CD4-positive, alpha-beta memory T cell (primary cell): ENCODE measurements at regions not wholly inside any gene's neighbourhood (a gene's known extent, or its start where the extent isn't known, plus 50 kb on each side); places are given as distances from the start of the nearest gene placed in this dataset.
A peak's percentile ranks its signal among the peaks of the same experiment; 100 is the strongest.

Source experiments
- CTCF ChIA-PET: fragments of 350-600 bp; sonication (Branson Sonifier 250); formaldehyde crosslinking; loops from one replicate; lab custom pipeline; 2021; ENCODE audit warnings: inconsistent platforms; ENCODE audit not compliant: partially characterized antibody; lab: Charles Lee
- POLR2A ChIA-PET: fragments of 350-600 bp; sonication (Branson Sonifier 250); formaldehyde crosslinking; loops from one replicate; lab custom pipeline; 2021; ENCODE audit not compliant: partially characterized antibody; lab: Charles Lee
- DNase-seq, 5 donors: peaks; one replicate each; pipeline versions ENCODE4 v3.0.0 to v3.0.0-alpha.2; 2020 to 2022; ENCODE audit warnings: mixed read lengths in 1 of 5
- H3K27ac ChIP-seq: one replicate; pipeline ENCODE4 v1.7.0; 2013; ENCODE audit warnings: low read depth, low read length
- H3K27me3 ChIP-seq: 2 replicates; pipeline ENCODE4 v1.7.0; 2013; ENCODE audit warnings: mild to moderate bottlenecking, low read length, moderate library complexity; ENCODE audit not compliant: insufficient read depth
- H3K36me3 ChIP-seq: 2 replicates; pipeline ENCODE4 v1.7.0; 2013; ENCODE audit warnings: mild to moderate bottlenecking, low read length, moderate library complexity; ENCODE audit not compliant: insufficient read depth
- H3K4me1 ChIP-seq: 2 replicates; pipeline ENCODE4 v1.7.0; 2013; ENCODE audit warnings: mild to moderate bottlenecking, low read length, moderate library complexity; ENCODE audit not compliant: insufficient read depth
- H3K4me3 ChIP-seq, 2 donors: one replicate each; pipeline ENCODE4 v1.7.0; 2013; ENCODE audit warnings: low read length in 2 of 2, mild to moderate bottlenecking in 1 of 2
- H3K9me3 ChIP-seq, 2 donors: one replicate each; pipeline ENCODE4 v1.7.0; 2013; ENCODE audit warnings: low read length in 2 of 2, control low read depth in 1 of 2; ENCODE audit not compliant: control insufficient read depth in 1 of 2
- H3K27ac Mint-ChIP-seq, 7 donors: one replicate each; pipeline ENCODE4 v1.8.0; 2020 to 2021; ENCODE audit warnings: mixed read lengths in 7 of 7, mild to moderate bottlenecking in 6 of 7, inconsistent platforms in 3 of 7, moderate library complexity in 3 of 7
- H3K27me3 Mint-ChIP-seq, 2 donors: one replicate each; pipeline ENCODE4 v1.8.0; 2020 to 2021; ENCODE audit warnings: mixed read lengths in 2 of 2
- H3K36me3 Mint-ChIP-seq, 2 donors: one replicate each; pipeline ENCODE4 v1.8.0; 2020 to 2021; ENCODE audit warnings: mixed read lengths in 2 of 2, inconsistent platforms in 1 of 2, mild to moderate bottlenecking in 1 of 2
- H3K4me1 Mint-ChIP-seq, 4 donors: one replicate each; pipeline ENCODE4 v1.8.0; 2020 to 2021; ENCODE audit warnings: mixed read lengths in 4 of 4, mild to moderate bottlenecking in 1 of 4
- H3K4me3 Mint-ChIP-seq, 8 donors: one replicate each; pipeline ENCODE4 v1.8.0; 2020 to 2021; ENCODE audit warnings: mixed read lengths in 8 of 8, mild to moderate bottlenecking in 7 of 8, moderate library complexity in 6 of 8, inconsistent platforms in 3 of 8
- H3K9me3 Mint-ChIP-seq, 8 donors: one replicate each; pipeline ENCODE4 v1.8.0; 2020 to 2021; ENCODE audit warnings: mixed read lengths in 8 of 8, mild to moderate bottlenecking in 5 of 8, inconsistent platforms in 3 of 8, moderate library complexity in 1 of 8
- intact Hi-C: fragments of 100-400 bp; cut with micrococcal nuclease; formaldehyde crosslinking; loops from one replicate; pipeline ENCODE4 v1.15.1; 2023

DNA sequence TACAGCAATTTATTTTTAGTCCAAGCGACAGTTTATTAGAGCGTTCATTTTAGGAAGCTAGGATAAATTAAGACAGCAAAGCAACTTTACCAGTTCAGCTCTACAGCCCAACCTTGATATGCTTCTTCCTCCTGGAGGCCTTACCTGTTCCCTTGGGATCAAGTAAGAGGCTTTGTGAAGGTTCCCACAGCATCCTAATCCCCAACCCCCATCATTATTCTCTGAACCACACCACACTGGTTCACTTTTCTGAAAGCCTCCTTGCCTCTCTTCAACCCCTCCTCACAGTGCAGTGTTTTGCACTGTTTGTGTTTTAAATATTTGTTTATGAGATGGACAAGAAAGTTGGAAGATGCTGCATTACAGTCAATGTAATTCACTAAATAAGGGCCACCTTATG is 126.3 kb upstream of the CXADR start:
- CTCF ChIA-PET: interaction anchor here (0.7 to 6.9 kb wide), 15 partner anchors 15 to 897 kb away, joined by 3 to 144 read pairs (median 3); partner anchors contain the start of gene CXADR
- no peaks in the 10 kb centered on the region for H3K4me1 ChIP-seq
- intact Hi-C loops: loop anchor here (2.0 to 5.0 kb wide), 2 partner anchors 126 to 291 kb away; partner anchors contain the start of gene CXADR

DNA sequence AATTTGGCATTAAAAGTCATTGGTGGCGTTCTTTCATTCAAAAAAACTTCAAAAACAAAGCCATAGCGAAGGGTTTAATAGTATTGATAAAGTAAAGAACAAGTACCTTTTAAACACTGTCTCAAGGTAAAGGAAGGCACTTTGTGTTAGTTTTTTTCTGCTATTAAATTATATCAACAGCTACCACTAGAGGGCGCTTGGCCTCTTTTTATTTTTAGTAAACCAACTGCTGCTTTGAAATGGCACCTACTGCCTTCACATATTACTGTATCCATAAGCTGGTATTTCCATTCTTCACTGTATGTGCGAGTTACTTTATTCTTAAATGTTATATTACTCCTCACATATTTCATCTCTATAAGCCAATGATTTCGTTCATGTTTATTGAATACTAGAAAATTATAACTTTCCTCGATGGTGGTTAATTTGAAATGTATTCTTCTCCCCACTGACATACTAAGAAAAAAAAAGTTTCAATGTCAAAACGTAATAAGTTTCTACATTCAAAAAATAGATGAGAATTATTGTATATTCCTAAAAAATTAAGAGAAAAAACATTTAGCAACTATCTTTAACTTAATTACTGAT is 125.7 kb upstream of the CXADR start:
- POLR2A ChIA-PET: no interaction called here
- Histone ChIP-seq H3K9me3 (no peaks in the 10 kb centered on the region), H3K4me1 (no peaks in the 10 kb centered on the region), H3K27me3 (no peaks in the 10 kb centered on the region), H3K36me3 (no peaks in the 10 kb centered on the region), H3K4me3 (no peak overlapping the region), H3K27ac (no peak overlapping the region)
- peak in 4 of 5 donors; percentile 48 to 63 (median 60) for DNase-seq
- no peaks in the 10 kb centered on the region for H3K4me1 Mint-ChIP-seq
- no peak overlapping the region for H3K27ac Mint-ChIP-seq
- peaks cover 0 to 5% (median 0%) of the 10 kb centered on the region in 8 donors for H3K9me3 Mint-ChIP-seq
- intact Hi-C loops: loop anchor here (1.0 to 5.0 kb wide), 5 partner anchors 126 to 538 kb away; partner anchors contain the start of gene CXADR
- H3K27me3 Mint-ChIP-seq: peaks cover 2 to 5% of the 10 kb centered on the region in 2 donors
- H3K36me3 Mint-ChIP-seq: no peaks in the 10 kb centered on the region
- CTCF ChIA-PET: interaction anchor here (0.7 to 6.9 kb wide), 15 partner anchors 17 to 896 kb away, joined by 3 to 144 read pairs (median 3); no protein-coding TSS in a partner anchor
- no peak overlapping the region for H3K4me3 Mint-ChIP-seq

More for the DNA sequence above, 126.3 kb upstream of the CXADR start:
- no peak overlapping the region for H3K4me3 ChIP-seq
- Mint-ChIP-seq H3K9me3 (peaks cover 0 to 8% (median under 1%) of the 10 kb centered on the region in 8 donors), H3K36me3 (no peaks in the 10 kb centered on the region), H3K27me3 (peaks cover 2 to 5% of the 10 kb centered on the region in 2 donors), H3K4me1 (no peaks in the 10 kb centered on the region), H3K27ac (no peak overlapping the region), H3K4me3 (no peak overlapping the region)
- no peaks in the 10 kb centered on the region for H3K9me3 ChIP-seq
- no peak for DNase-seq
- no peak overlapping the region for H3K27ac ChIP-seq
- H3K36me3 ChIP-seq: no peaks in the 10 kb centered on the region
- POLR2A ChIA-PET: no interaction called here
- H3K27me3 ChIP-seq: no peaks in the 10 kb centered on the region

DNA sequence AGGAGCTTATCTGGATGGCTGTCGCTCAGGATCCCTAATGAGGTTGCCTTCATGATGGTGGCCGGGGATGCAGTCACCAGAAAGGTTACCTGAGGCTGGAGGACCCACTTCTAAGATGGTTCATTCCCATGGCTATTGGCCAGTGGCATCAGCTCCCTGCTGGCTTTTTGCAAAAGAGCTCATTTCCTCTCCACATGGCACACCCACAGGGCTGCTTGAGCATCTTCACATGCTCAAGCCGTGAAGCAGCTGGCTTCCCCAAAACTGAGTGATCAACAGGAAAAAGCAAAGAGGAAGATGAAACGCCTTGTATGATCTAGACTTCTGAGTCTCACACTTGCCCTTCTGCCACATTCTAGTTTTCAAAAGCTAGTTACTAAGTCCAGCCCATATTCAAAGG is 124.6 kb upstream of the CXADR start:
- H3K9me3 ChIP-seq: no peaks in the 10 kb centered on the region
- no peak overlapping the region for H3K4me3 ChIP-seq
- Mint-ChIP-seq H3K27ac (no peak overlapping the region), H3K4me3 (no peak overlapping the region), H3K4me1 (no peaks in the 10 kb centered on the region), H3K9me3 (peaks cover 0 to 1% (median 0%) of the 10 kb centered on the region in 8 donors), H3K36me3 (no peaks in the 10 kb centered on the region), H3K27me3 (peaks cover 2 to 5% of the 10 kb centered on the region in 2 donors)
- ChIA-PET CTCF (interaction anchor here (0.6 to 6.9 kb wide), 8 partner anchors 12 to 226 kb away, joined by 3 to 144 read pairs (median 3); no protein-coding TSS in a partner anchor), POLR2A (no interaction called here)
- H3K27ac ChIP-seq: no peak overlapping the region
- no peak for DNase-seq
- H3K36me3 ChIP-seq: no peaks in the 10 kb centered on the region
- H3K27me3 ChIP-seq: no peaks in the 10 kb centered on the region
- intact Hi-C loops: loop anchor here (5.0 kb wide), 1 partner anchor 289 kb away; no protein-coding TSS in a partner anchor
- H3K4me1 ChIP-seq: no peaks in the 10 kb centered on the region

DNA sequence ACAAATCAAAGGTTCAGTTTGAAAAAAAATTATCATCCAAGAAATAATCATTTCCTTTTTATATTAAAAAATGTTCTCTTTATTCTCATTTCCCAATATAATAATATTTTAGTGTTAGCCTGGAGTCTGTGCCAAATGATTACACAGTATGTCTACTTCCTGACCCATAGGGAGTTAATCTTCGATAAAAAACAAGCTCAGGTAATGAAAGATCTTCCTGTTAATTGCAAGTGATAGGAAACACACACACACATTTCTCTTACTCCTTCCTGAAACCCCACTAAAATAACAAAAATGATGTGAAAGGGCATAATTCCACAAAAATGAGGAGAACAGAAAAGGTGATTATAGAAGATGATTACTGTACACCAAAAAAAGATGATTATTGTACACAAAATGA is 123.5 kb upstream of the CXADR start:
- H3K4me3 ChIP-seq: no peak overlapping the region
- Mint-ChIP-seq H3K4me1 (no peaks in the 10 kb centered on the region), H3K36me3 (no peaks in the 10 kb centered on the region), H3K9me3 (no peaks in the 10 kb centered on the region), H3K27me3 (peaks cover 2 to 5% of the 10 kb centered on the region in 2 donors), H3K4me3 (no peak overlapping the region), H3K27ac (no peak overlapping the region)
- CTCF ChIA-PET: interaction anchor here (1.2 to 6.9 kb wide), 5 partner anchors 11 to 536 kb away, joined by 3 to 144 read pairs (median 3); no protein-coding TSS in a partner anchor
- H3K4me1 ChIP-seq: no peaks in the 10 kb centered on the region
- intact Hi-C loops: loop anchor here (5.0 kb wide), 1 partner anchor 288 kb away; no protein-coding TSS in a partner anchor
- POLR2A ChIA-PET: no interaction called here
- H3K9me3 ChIP-seq: no peaks in the 10 kb centered on the region
- DNase-seq: no peak
- H3K27me3 ChIP-seq: no peaks in the 10 kb centered on the region
- H3K27ac ChIP-seq: no peak overlapping the region
- H3K36me3 ChIP-seq: no peaks in the 10 kb centered on the region

DNA sequence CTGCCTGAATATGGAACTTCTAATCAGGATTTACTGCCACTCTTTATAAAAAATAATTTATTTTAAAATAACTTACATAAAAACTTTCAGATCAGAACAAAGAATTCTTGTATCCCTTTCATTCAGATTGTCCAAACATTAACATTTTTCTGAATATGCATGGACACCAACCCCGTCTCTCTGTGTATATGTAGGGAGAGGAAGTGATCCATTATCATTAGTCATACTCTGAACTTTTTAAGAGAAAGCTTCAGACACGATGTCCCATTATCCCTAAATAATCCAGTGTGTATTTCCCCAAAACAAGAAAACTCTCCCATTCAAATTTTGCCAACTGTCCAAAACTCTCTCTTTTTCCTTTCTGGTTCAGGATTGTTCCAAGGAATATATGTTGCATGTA is 122.3 kb upstream of the CXADR start:
- no peaks in the 10 kb centered on the region for H3K9me3 Mint-ChIP-seq
- ChIA-PET CTCF (interaction anchor here (1.2 to 6.9 kb wide), 2 partner anchors 193 to 535 kb away, joined by 3 to 144 read pairs; no protein-coding TSS in a partner anchor), POLR2A (no interaction called here)
- Histone ChIP-seq H3K4me3 (no peak overlapping the region), H3K36me3 (no peaks in the 10 kb centered on the region), H3K4me1 (no peaks in the 10 kb centered on the region), H3K27ac (no peak overlapping the region), H3K27me3 (no peaks in the 10 kb centered on the region), H3K9me3 (no peaks in the 10 kb centered on the region)
- no peak overlapping the region for H3K4me3 Mint-ChIP-seq
- H3K36me3 Mint-ChIP-seq: no peaks in the 10 kb centered on the region
- H3K27me3 Mint-ChIP-seq: peaks cover 0 to 5% of the 10 kb centered on the region in 2 donors
- H3K27ac Mint-ChIP-seq: no peak overlapping the region
- intact Hi-C loops: no loop called here
- no peak for DNase-seq
- no peaks in the 10 kb centered on the region for H3K4me1 Mint-ChIP-seq

DNA sequence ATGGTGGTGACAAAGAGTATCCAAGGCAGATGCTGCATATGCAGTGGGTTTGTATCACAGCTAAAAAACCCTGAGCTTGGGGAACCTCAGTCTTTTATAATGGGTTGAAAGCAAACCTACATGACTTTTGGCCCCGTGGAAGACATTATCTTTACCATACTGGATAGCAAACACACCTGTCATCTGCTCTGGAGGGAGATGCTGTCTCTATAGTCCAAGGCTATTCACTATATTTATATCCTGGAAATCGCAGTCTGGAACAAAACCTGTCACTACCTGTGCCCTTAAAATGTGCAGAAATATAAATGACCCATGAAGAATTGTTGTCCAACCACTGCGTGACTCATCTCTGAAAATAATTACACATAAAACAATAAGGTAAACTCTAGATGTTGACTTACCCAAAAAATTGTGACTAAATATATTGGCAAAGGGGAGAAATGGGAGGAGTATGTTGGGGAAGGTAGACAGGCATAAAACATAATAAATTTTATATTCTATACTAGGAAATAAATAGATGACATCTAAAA is 121.0 kb upstream of the CXADR start:
- H3K27ac Mint-ChIP-seq: no peak overlapping the region
- CTCF ChIA-PET: interaction anchor here (0.7 to 6.9 kb wide), 2 partner anchors 52 to 192 kb away, joined by 3 to 144 read pairs; no protein-coding TSS in a partner anchor
- intact Hi-C loops: no loop called here
- DNase-seq: no peak
- H3K27ac ChIP-seq: no peak overlapping the region
- H3K9me3 ChIP-seq: no peaks in the 10 kb centered on the region
- no peaks in the 10 kb centered on the region for H3K4me1 ChIP-seq
- H3K4me3 ChIP-seq: no peak overlapping the region
- POLR2A ChIA-PET: no interaction called here
- no peaks in the 10 kb centered on the region for H3K36me3 ChIP-seq
- no peaks in the 10 kb centered on the region for H3K4me1 Mint-ChIP-seq
- H3K4me3 Mint-ChIP-seq: no peak overlapping the region
- no peaks in the 10 kb centered on the region for H3K27me3 ChIP-seq
- H3K27me3 Mint-ChIP-seq: peaks cover 0 to 5% of the 10 kb centered on the region in 2 donors
- H3K9me3 Mint-ChIP-seq: no peaks in the 10 kb centered on the region
- H3K36me3 Mint-ChIP-seq: no peaks in the 10 kb centered on the region

DNA sequence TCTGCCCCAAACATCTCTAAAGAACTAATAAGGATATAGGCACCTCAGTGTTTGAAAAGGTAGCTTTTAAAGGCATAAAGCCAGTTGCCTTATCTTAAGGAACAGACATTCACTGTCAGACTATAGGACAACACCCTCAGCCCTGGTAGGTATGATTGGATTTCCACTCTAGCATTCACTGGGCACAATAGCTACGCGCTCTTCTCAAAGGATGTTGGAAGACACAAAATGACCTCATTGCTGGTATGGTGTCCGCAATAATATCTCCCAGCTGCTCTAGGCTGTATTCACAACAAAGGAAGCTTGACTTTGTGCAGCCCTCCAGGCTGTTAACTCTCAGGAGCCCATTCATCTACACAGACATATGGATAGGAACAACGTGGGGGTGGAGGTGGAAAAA is 119.4 kb upstream of the CXADR start:
- Mint-ChIP-seq H3K36me3 (no peaks in the 10 kb centered on the region), H3K27me3 (peaks cover 0 to 3% of the 10 kb centered on the region in 2 donors), H3K4me1 (no peaks in the 10 kb centered on the region), H3K4me3 (no peak overlapping the region), H3K9me3 (no peaks in the 10 kb centered on the region), H3K27ac (no peak overlapping the region)
- H3K9me3 ChIP-seq: no peaks in the 10 kb centered on the region
- CTCF ChIA-PET: interaction anchor here (1.0 kb wide), 1 partner anchor 193 kb away, joined by 5 read pairs; no protein-coding TSS in a partner anchor
- H3K27me3 ChIP-seq: no peaks in the 10 kb centered on the region
- intact Hi-C loops: no loop called here
- H3K27ac ChIP-seq: no peak overlapping the region
- H3K4me3 ChIP-seq: no peak overlapping the region
- POLR2A ChIA-PET: no interaction called here
- no peak for DNase-seq
- H3K36me3 ChIP-seq: no peaks in the 10 kb centered on the region
- no peaks in the 10 kb centered on the region for H3K4me1 ChIP-seq
